GM19397 (cell line): ENCODE measurements at regions not wholly inside any gene's neighbourhood (a gene's known extent, or its start where the extent isn't known, plus 50 kb on each side); places are given as distances from the start of the nearest gene placed in this dataset.

Source experiments
- ATAC-seq: cut with Tn5 transposase; IDR thresholded peaks from one replicate; pipeline ENCODE4 v1.9.1; 2021; ENCODE audit warnings: mild to moderate bottlenecking, moderate library complexity; ENCODE audit not compliant: unreplicated experiment

- ATAC-seq: no peak
Observed at GRCh38 chr3:18835021-18835420, 313.3 kb upstream of the KCNH8 start.

- ATAC-seq: no peak
Observed at GRCh38 chr3:18830087-18830486, 318.2 kb upstream of the KCNH8 start.

GRCh38 chr3:18828637-18829036, 319.7 kb upstream of the KCNH8 start:
- ATAC-seq: no peak

- ATAC-seq: no peak
Observed at GRCh38 chr3:18827664-18828063, 320.6 kb upstream of the KCNH8 start.

GRCh38 chr3:18825665-18826064, 322.6 kb upstream of the KCNH8 start:
- no peak for ATAC-seq

GRCh38 chr3:18813300-18813699, 335.0 kb upstream of the KCNH8 start:
- no peak for ATAC-seq

GRCh38 chr3:18812316-18812715, 336.0 kb upstream of the KCNH8 start:
- no peak for ATAC-seq

- ATAC-seq: no peak
Observed at GRCh38 chr3:18810306-18810661, 338.0 kb upstream of the KCNH8 start.

- ATAC-seq: no peak
Observed at GRCh38 chr3:18809640-18810305, 338.5 kb upstream of the KCNH8 start.

GRCh38 chr3:18808429-18808828, 339.9 kb upstream of the KCNH8 start:
- no peak for ATAC-seq

- ATAC-seq: no peak
Observed at GRCh38 chr3:18807593-18807992, 340.7 kb upstream of the KCNH8 start.

- no peak for ATAC-seq
Observed at GRCh38 chr3:18806633-18807032, 341.7 kb upstream of the KCNH8 start.

- ATAC-seq: no peak
Observed at GRCh38 chr3:18797378-18797777, 350.9 kb upstream of the KCNH8 start.

- no peak for ATAC-seq
Observed at GRCh38 chr3:18795078-18795477, 353.2 kb upstream of the KCNH8 start.

GRCh38 chr3:18791752-18792151, 356.6 kb upstream of the KCNH8 start:
- no peak for ATAC-seq

GRCh38 chr3:18791182-18791581, 357.1 kb upstream of the KCNH8 start:
- no peak for ATAC-seq

- ATAC-seq: no peak
Observed at GRCh38 chr3:18790384-18790783, 357.9 kb upstream of the KCNH8 start.

GRCh38 chr3:18789734-18790133, 358.6 kb upstream of the KCNH8 start:
- ATAC-seq: no peak

GRCh38 chr3:18787441-18787840, 360.9 kb upstream of the KCNH8 start:
- ATAC-seq: no peak

GRCh38 chr3:18786650-18787323, 361.5 kb upstream of the KCNH8 start:
- ATAC-seq: no peak

GRCh38 chr3:18782191-18782590, 357.1 kb upstream of the SATB1 start:
- no peak for ATAC-seq

GRCh38 chr3:18780959-18781358, 355.8 kb upstream of the SATB1 start:
- ATAC-seq: no peak

- ATAC-seq: no peak
Observed at GRCh38 chr3:18779704-18780103, 354.6 kb upstream of the SATB1 start.
